Sigmoid colon (tissue), 4 donors: ENCODE measurements at regions not wholly inside any gene's neighbourhood (a gene's known extent, or its start where the extent isn't known, plus 50 kb on each side); places are given as distances from the start of the nearest gene placed in this dataset.

Source experiments
- CTCF ChIP-seq, 4 experiments: fragments of 450-650 bp in 3 of 4; fragments of 200-600 bp in 1 of 4; IDR thresholded peaks; one replicate each; pipeline ENCODE4 v1.5.1; 2016 to 2019; ENCODE audit warnings: antibody characterized with exemption in 4 of 4, mild to moderate bottlenecking in 3 of 4, moderate library complexity in 2 of 4
- EP300 ChIP-seq, 4 donors: sonication (generic); formaldehyde crosslinking; IDR thresholded peaks; one replicate each; pipeline ENCODE4 v1.6.1; 2017; ENCODE audit warnings: antibody characterized with exemption in 4 of 4
- POLR2A ChIP-seq, 2 donors: fragments of 450-650 bp; IDR thresholded peaks; one replicate each; pipeline ENCODE4 v1.6.1; 2016; ENCODE audit warnings: antibody characterized with exemption in 2 of 2, mild to moderate bottlenecking in 2 of 2, moderate library complexity in 2 of 2
- POLR2AphosphoS5 ChIP-seq, 4 donors: sonication (generic); formaldehyde crosslinking; IDR thresholded peaks; one replicate each; pipeline ENCODE4 v1.6.1; 2017; ENCODE audit warnings: antibody characterized with exemption in 4 of 4

GRCh38 chr9:135377431-135377830, 102.2 kb upstream of the PPP1R26 start:
- TF ChIP-seq CTCF (IDR thresholded peaks at IDR 0.05) (no peak), POLR2AphosphoS5 (IDR thresholded peaks at IDR 0.05) (no peak), EP300 (IDR thresholded peaks at IDR 0.05) (no peak), POLR2A (IDR thresholded peaks at IDR 0.05) (no peak)
